ENCODE measurements at regions not wholly inside any gene's neighbourhood (a gene's known extent, or its start where the extent isn't known, plus 50 kb on each side); places are given as distances from the start of the nearest gene placed in this dataset.

- intact Hi-C loops (cut with DNase I) = no loop called here
- H3K36me3 ChIP-seq (ENCODE audit: control insufficient read depth in 1 of 2, insufficient read depth in 2 of 2, low read length in 1 of 2) = no peaks in the 10 kb centered on the region
- ATAC-seq (ENCODE audit: low FRiP score) (no peak), DNase-seq (no peak)
- no peaks in the 10 kb centered on the region for H3K4me1 ChIP-seq (ENCODE audit: control insufficient read depth in 1 of 2, insufficient read depth in 2 of 2, low read length in 2 of 2)
- no peak overlapping the region for H3K4me3 ChIP-seq (ENCODE audit: low read length in 2 of 2)
- no peak overlapping the region for H3K27ac ChIP-seq (ENCODE audit: low read depth in 1 of 2, low read length in 2 of 2)
- H3K9me3 ChIP-seq (ENCODE audit: control insufficient read depth, low read length) = no peaks in the 10 kb centered on the region
- no peaks in the 10 kb centered on the region for H3K27me3 ChIP-seq (ENCODE audit: control insufficient read depth in 1 of 2, insufficient read depth in 2 of 2, low read length in 1 of 2)
- WGBS, 2 donors = 70 to 76% methylated on average over 2 of the region's 2 CpGs
Measured at GRCh38 chr17:71521724-71522123, 599.1 kb upstream of the SOX9 start.

DNA sequence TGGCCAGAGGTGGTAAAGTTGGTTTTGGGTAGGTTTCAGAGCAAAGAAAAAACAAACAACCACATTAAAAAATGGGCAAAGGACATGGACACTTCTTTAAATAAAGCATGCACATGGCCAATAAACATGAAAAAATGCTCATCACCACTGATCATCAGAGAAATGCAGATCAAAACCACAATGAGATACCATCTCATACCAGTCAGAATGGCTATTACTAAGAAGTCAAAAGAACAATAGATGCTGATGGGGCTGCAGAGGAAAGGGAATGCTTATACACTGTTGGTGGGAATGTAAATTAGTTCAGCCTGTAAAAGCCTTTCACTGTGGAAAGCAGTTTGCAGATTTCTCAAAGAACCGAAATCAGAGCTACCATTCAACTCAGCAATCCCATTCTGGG is 598.4 kb upstream of the SOX9 start:
- no peak for ATAC-seq (ENCODE audit: low FRiP score)
- intact Hi-C loops (cut with DNase I) = no loop called here
- Histone ChIP-seq H3K36me3 (ENCODE audit: control insufficient read depth in 1 of 2, insufficient read depth in 2 of 2, low read length in 1 of 2) (no peaks in the 10 kb centered on the region), H3K9me3 (ENCODE audit: control insufficient read depth, low read length) (no peaks in the 10 kb centered on the region), H3K4me1 (ENCODE audit: control insufficient read depth in 1 of 2, insufficient read depth in 2 of 2, low read length in 2 of 2) (no peaks in the 10 kb centered on the region), H3K27ac (ENCODE audit: low read depth in 1 of 2, low read length in 2 of 2) (no peak overlapping the region), H3K27me3 (ENCODE audit: control insufficient read depth in 1 of 2, insufficient read depth in 2 of 2, low read length in 1 of 2) (no peaks in the 10 kb centered on the region), H3K4me3 (ENCODE audit: low read length in 2 of 2) (no peak overlapping the region)
- WGBS, 2 donors = 71 to 72% methylated on average over 1 of the region's 1 CpG
- no peak for DNase-seq

DNA sequence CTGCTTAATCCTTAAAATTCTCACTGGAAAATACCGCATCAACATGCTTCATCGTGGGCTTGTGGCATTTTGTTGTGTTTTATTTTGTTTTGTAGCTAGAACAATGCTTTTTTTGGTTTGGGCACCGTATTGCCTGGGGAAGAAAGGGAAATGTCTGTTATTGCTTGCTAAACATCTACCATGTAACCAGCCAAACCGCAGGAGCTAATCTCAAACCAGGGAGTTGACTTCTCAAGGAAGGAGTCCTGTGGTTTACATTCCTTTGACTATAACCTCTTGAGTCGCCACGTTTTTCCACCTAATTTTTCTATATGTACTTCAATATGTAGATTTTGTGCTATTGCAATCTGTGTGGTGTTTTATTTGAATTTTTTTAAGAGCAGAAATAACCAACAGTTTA is 593.5 kb upstream of the SOX9 start:
- DNase-seq (no peak), ATAC-seq (ENCODE audit: low FRiP score) (no peak)
- Histone ChIP-seq H3K4me1 (ENCODE audit: control insufficient read depth in 1 of 2, insufficient read depth in 2 of 2, low read length in 2 of 2) (no peaks in the 10 kb centered on the region), H3K4me3 (ENCODE audit: low read length in 2 of 2) (no peak overlapping the region), H3K27ac (ENCODE audit: low read depth in 1 of 2, low read length in 2 of 2) (no peak overlapping the region), H3K36me3 (ENCODE audit: control insufficient read depth in 1 of 2, insufficient read depth in 2 of 2, low read length in 1 of 2) (no peaks in the 10 kb centered on the region), H3K27me3 (ENCODE audit: control insufficient read depth in 1 of 2, insufficient read depth in 2 of 2, low read length in 1 of 2) (no peaks in the 10 kb centered on the region), H3K9me3 (ENCODE audit: control insufficient read depth, low read length) (no peaks in the 10 kb centered on the region)
- intact Hi-C loops (cut with DNase I) = no loop called here
- 70 to 73% methylated on average over 6 of the region's 6 CpGs for WGBS, 2 donors

DNA sequence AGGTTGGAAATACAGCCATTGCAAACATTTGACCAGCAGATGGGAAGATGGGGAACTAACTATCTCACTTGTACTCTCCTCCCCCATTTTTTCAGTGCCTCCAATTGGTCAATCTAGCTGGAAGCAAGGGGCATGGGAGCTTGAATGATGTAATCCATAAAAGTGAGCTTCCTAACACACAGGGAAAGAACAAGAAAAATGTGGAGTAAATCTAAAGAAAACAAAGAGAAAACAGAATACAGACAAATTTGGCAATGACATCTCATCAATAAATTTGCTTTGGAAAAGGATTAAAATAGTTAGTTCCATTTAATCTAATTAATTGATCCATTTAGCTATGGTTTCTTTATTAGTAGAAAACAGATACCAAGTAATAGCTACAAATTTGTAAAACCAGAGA is 592.6 kb upstream of the SOX9 start:
- intact Hi-C loops (cut with DNase I) = no loop called here
- Histone ChIP-seq H3K27me3 (ENCODE audit: control insufficient read depth in 1 of 2, insufficient read depth in 2 of 2, low read length in 1 of 2) (no peaks in the 10 kb centered on the region), H3K27ac (ENCODE audit: low read depth in 1 of 2, low read length in 2 of 2) (no peak overlapping the region), H3K4me3 (ENCODE audit: low read length in 2 of 2) (no peak overlapping the region), H3K4me1 (ENCODE audit: control insufficient read depth in 1 of 2, insufficient read depth in 2 of 2, low read length in 2 of 2) (no peaks in the 10 kb centered on the region), H3K9me3 (ENCODE audit: control insufficient read depth, low read length) (no peaks in the 10 kb centered on the region), H3K36me3 (ENCODE audit: control insufficient read depth in 1 of 2, insufficient read depth in 2 of 2, low read length in 1 of 2) (no peaks in the 10 kb centered on the region)
- ATAC-seq (ENCODE audit: low FRiP score) = no peak
- no peak for DNase-seq

DNA sequence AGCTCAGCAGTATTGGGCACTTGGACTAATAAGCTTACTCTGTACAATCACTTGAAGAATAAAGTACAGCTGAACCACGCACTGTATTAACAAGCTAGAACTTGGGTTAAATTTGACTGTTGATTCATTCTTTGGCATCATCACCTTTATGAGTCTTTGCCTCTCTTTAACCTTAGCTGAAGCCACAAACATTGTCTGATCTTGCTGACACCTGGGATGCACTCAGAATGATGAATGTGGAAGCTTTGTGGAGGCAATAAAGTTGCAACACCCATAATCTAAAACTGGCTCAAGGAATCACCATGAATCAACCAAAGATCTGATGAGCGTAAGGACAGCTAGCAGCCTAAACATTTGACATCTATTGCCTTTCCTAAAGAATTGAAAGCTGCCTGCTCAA is 590.6 kb upstream of the SOX9 start:
- Histone ChIP-seq H3K4me1 (ENCODE audit: control insufficient read depth in 1 of 2, insufficient read depth in 2 of 2, low read length in 2 of 2) (no peaks in the 10 kb centered on the region), H3K9me3 (ENCODE audit: control insufficient read depth, low read length) (no peaks in the 10 kb centered on the region), H3K4me3 (ENCODE audit: low read length in 2 of 2) (no peak overlapping the region), H3K36me3 (ENCODE audit: control insufficient read depth in 1 of 2, insufficient read depth in 2 of 2, low read length in 1 of 2) (no peaks in the 10 kb centered on the region), H3K27ac (ENCODE audit: low read depth in 1 of 2, low read length in 2 of 2) (no peak overlapping the region), H3K27me3 (ENCODE audit: control insufficient read depth in 1 of 2, insufficient read depth in 2 of 2, low read length in 1 of 2) (no peaks in the 10 kb centered on the region)
- intact Hi-C loops (cut with DNase I) = no loop called here
- DNase-seq = no peak
- WGBS, 2 donors = 54 to 81% methylated on average over 2 of the region's 2 CpGs
- ATAC-seq (ENCODE audit: low FRiP score) = no peak

DNA sequence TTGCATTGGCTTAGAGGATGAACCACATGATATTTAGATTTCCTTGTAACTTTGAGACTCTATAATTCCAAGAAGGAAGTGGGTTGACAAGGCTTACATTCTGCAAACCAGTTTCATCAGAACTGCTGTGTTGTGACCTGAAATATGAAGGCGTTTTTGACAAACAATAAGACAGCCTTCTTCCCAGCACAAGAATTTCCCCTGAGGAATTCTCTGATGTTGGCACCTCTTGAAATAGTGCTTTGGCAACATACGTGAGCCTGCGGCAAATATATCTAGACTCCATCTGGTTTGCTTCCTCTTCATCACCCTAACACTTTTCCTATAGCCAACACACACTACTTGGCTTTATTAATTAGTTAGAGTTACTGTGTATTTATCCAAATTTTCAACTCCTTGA is 585.5 kb upstream of the SOX9 start:
- ATAC-seq (ENCODE audit: low FRiP score) (no peak), DNase-seq (no peak)
- H3K27ac ChIP-seq (ENCODE audit: low read depth in 1 of 2, low read length in 2 of 2) = no peak overlapping the region
- H3K36me3 ChIP-seq (ENCODE audit: control insufficient read depth in 1 of 2, insufficient read depth in 2 of 2, low read length in 1 of 2) = no peaks in the 10 kb centered on the region
- H3K27me3 ChIP-seq (ENCODE audit: control insufficient read depth in 1 of 2, insufficient read depth in 2 of 2, low read length in 1 of 2) = no peaks in the 10 kb centered on the region
- no peaks in the 10 kb centered on the region for H3K9me3 ChIP-seq (ENCODE audit: control insufficient read depth, low read length)
- intact Hi-C loops (cut with DNase I) = no loop called here
- WGBS, 2 donors = 19 to 38% methylated on average over 3 of the region's 3 CpGs
- H3K4me3 ChIP-seq (ENCODE audit: low read length in 2 of 2) = no peak overlapping the region
- no peaks in the 10 kb centered on the region for H3K4me1 ChIP-seq (ENCODE audit: control insufficient read depth in 1 of 2, insufficient read depth in 2 of 2, low read length in 2 of 2)

- Histone ChIP-seq H3K4me1 (ENCODE audit: control insufficient read depth in 1 of 2, insufficient read depth in 2 of 2, low read length in 2 of 2) (no peaks in the 10 kb centered on the region), H3K4me3 (ENCODE audit: low read length in 2 of 2) (no peak overlapping the region), H3K27me3 (ENCODE audit: control insufficient read depth in 1 of 2, insufficient read depth in 2 of 2, low read length in 1 of 2) (no peaks in the 10 kb centered on the region), H3K36me3 (ENCODE audit: control insufficient read depth in 1 of 2, insufficient read depth in 2 of 2, low read length in 1 of 2) (no peaks in the 10 kb centered on the region), H3K27ac (ENCODE audit: low read depth in 1 of 2, low read length in 2 of 2) (no peak overlapping the region), H3K9me3 (ENCODE audit: control insufficient read depth, low read length) (peaks cover 1% of the 10 kb centered on the region)
- ATAC-seq (ENCODE audit: low FRiP score) (no peak), DNase-seq (no peak)
- WGBS, 2 donors = 26 to 63% methylated on average over 2 of the region's 2 CpGs
- intact Hi-C loops (cut with DNase I) = no loop called here
Measured at GRCh38 chr17:71546419-71546818, 574.4 kb upstream of the SOX9 start.

GRCh38 chr17:71547904-71548303 is 572.9 kb upstream of the SOX9 start:
- H3K27me3 ChIP-seq (ENCODE audit: control insufficient read depth in 1 of 2, insufficient read depth in 2 of 2, low read length in 1 of 2) = no peaks in the 10 kb centered on the region
- H3K36me3 ChIP-seq (ENCODE audit: control insufficient read depth in 1 of 2, insufficient read depth in 2 of 2, low read length in 1 of 2) = no peaks in the 10 kb centered on the region
- peaks cover 1% of the 10 kb centered on the region for H3K9me3 ChIP-seq (ENCODE audit: control insufficient read depth, low read length)
- no peak for DNase-seq
- intact Hi-C loops (cut with DNase I) = no loop called here
- no peak overlapping the region for H3K4me3 ChIP-seq (ENCODE audit: low read length in 2 of 2)
- no peak overlapping the region for H3K27ac ChIP-seq (ENCODE audit: low read depth in 1 of 2, low read length in 2 of 2)
- ATAC-seq (ENCODE audit: low FRiP score) = no peak
- H3K4me1 ChIP-seq (ENCODE audit: control insufficient read depth in 1 of 2, insufficient read depth in 2 of 2, low read length in 2 of 2) = no peaks in the 10 kb centered on the region

- intact Hi-C loops (cut with DNase I) = no loop called here
- no peaks in the 10 kb centered on the region for H3K36me3 ChIP-seq (ENCODE audit: control insufficient read depth in 1 of 2, insufficient read depth in 2 of 2, low read length in 1 of 2)
Measured at GRCh38 chr17:71548540-71549190, 572.2 kb upstream of the SOX9 start.

More at GRCh38 chr17:71548540-71549190, 572.2 kb upstream of the SOX9 start:
- Histone ChIP-seq H3K4me3 (ENCODE audit: low read length in 2 of 2) (no peak overlapping the region), H3K27ac (ENCODE audit: low read depth in 1 of 2, low read length in 2 of 2) (no peak overlapping the region), H3K4me1 (ENCODE audit: control insufficient read depth in 1 of 2, insufficient read depth in 2 of 2, low read length in 2 of 2) (no peaks in the 10 kb centered on the region), H3K27me3 (ENCODE audit: control insufficient read depth in 1 of 2, insufficient read depth in 2 of 2, low read length in 1 of 2) (no peaks in the 10 kb centered on the region), H3K9me3 (ENCODE audit: control insufficient read depth, low read length) (peaks cover 1% of the 10 kb centered on the region)
- ATAC-seq (ENCODE audit: low FRiP score) (no peak), DNase-seq (no peak)
- 75% methylated on average over 5 of the region's 5 CpGs for whole genome bisulfite sequencing, 2 donors
